ENCODE measurements at regions not wholly inside any gene's neighbourhood (a gene's known extent, or its start where the extent isn't known, plus 50 kb on each side); places are given as distances from the start of the nearest gene placed in this dataset.

GRCh38 chr11:111444040-111444439 is 65.0 kb upstream of the POU2AF1 start:
- DNase-seq, result no peak

- no peak for DNase-seq
Measured at GRCh38 chr11:111443640-111444039, 64.6 kb upstream of the POU2AF1 start.

DNA sequence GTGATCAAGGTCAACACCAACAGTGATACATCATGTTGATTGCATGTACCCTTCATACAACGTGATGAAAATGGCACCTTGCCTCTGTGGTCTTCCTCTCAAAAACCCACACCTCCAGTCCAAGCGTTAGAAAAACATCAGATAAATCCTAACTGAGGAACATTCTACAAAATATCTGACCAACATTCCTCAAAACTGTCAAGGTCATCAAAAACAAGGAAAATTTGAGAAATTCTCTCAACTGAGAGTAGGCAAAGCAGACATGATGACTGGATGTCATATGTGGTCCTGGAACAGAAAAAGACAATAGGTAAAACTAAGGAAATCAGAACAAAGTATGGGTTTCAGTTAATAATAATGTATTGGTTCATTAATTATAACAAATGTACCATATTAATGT is 64.0 kb upstream of the POU2AF1 start:
- DNase-seq, result no peak

- DNase-seq, result no peak
Measured at GRCh38 chr11:111441443-111441842, 62.4 kb upstream of the POU2AF1 start.

GRCh38 chr11:111440416-111441205 is 61.5 kb upstream of the POU2AF1 start:
- no peak for DNase-seq

DNA sequence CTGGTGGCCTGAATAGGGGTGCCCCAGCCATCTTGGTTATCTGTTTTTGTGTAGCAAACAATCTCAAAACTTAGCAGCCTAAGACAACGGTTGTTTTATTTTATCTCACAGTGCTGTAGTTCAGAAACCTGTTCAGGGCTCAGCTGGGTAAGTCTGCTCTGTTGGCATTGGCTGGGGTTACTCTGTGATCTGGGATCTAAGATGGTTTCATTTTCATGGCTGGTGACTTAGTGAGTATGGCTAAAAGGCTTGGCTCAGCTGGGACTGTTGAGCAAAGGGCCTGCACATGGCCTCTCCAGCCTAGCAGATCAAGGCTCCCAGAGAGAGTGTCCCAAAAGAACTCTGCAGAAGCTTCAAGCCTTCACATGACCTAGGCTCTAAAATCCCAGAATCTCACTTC is 60.8 kb upstream of the POU2AF1 start:
- DNase-seq, result no peak

GRCh38 chr11:111438846-111439520 is 59.9 kb upstream of the POU2AF1 start:
- DNase-seq, result no peak

DNA sequence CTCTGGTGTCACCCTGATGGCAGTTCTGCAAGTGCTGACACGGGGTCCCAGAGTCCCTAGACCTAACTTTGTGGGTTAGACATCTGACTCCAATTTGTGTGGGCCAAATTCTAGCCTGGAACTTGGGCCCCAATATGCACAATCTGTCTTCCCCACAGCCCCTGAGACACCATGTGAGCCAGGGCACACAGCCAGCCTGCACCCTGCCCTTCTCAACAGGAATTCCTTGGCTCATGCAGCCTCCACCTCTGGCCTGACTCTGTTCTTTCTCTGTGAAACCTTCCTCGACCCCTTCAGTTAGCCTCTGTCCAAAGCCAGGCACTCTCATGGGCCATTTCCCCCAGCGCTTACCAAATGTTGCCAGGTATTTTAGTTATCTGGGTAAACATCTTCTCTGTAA is 59.1 kb upstream of the POU2AF1 start:
- DNase-seq, result no peak

DNA sequence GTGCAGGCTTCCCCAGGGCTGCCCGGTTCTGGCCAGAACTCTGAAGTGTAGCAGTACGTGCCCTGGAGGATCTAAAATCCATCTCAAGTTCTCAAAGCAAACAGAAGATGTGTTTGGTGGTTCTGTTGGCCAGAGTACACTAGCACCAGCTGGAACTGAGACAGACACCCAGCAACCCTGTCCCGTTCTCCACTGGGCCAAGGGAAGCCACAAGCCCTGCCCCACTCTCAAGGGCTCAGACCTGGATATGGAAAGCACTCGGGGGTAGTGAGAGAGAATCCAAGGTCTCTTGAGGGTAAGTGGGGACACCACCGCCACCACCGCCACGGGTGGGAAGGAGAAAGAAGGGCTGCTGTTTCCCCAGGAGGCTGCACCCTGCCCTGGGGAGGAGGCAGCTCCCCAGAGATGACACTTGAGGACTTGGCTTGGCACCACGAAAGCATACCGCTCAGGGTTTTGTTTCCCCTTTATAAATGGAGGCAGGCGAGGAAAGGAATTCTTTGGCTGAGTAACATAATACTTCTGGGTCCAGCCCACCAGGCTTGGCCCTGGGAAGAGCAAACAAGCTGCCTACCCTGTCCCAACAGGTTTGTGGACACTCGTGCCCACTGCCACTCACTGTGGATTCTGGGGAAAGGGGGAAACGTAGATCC is 56.1 kb upstream of the POU2AF1 start:
- DNase-seq, result no peak

GRCh38 chr11:111429066-111429506 is 50.0 kb upstream of the POU2AF1 start:
- DNase-seq, result peak; percentile 54

Data from CD4-positive, alpha-beta T cell treated with Interleukin-17A for 1 hour (primary cell).